Activated CD8-positive, alpha-beta memory T cell treated with anti-CD3 and anti-CD28 coated beads for 48 hours (primary cell): ENCODE measurements at regions not wholly inside any gene's neighbourhood (a gene's known extent, or its start where the extent isn't known, plus 50 kb on each side); places are given as distances from the start of the nearest gene placed in this dataset.
A peak's percentile ranks its signal among the peaks of the same experiment; 100 is the strongest.

Source experiments
- DNase-seq, 3 experiments: peaks; one replicate each; pipeline ENCODE4 v3.0.0-alpha.2; 2020; ENCODE audit warnings: low read depth in 2 of 3, low spot score in 2 of 3

GRCh38 chr3:94179059-94179458 is 116.2 kb downstream of the NSUN3 start:
- no peak for DNase-seq

GRCh38 chr3:94183551-94183950 is 120.7 kb downstream of the NSUN3 start:
- DNase-seq = no peak

- no peak for DNase-seq
Measured at GRCh38 chr3:94184781-94185180, 121.9 kb downstream of the NSUN3 start.

- no peak for DNase-seq
Measured at GRCh38 chr3:94185753-94186152, 122.9 kb downstream of the NSUN3 start.

GRCh38 chr3:94187697-94188096 is 124.8 kb downstream of the NSUN3 start:
- DNase-seq = no peak

- no peak for DNase-seq
Measured at GRCh38 chr3:94195381-94195780, 132.5 kb downstream of the NSUN3 start.

GRCh38 chr3:94206291-94206690 is 143.4 kb downstream of the NSUN3 start:
- no peak for DNase-seq

GRCh38 chr3:94210256-94210655 is 147.4 kb downstream of the NSUN3 start:
- DNase-seq = no peak

GRCh38 chr3:94217406-94217805 is 154.5 kb downstream of the NSUN3 start:
- no peak for DNase-seq

GRCh38 chr3:94220426-94220825 is 157.6 kb downstream of the NSUN3 start:
- no peak for DNase-seq

GRCh38 chr3:94221829-94222228 is 159.0 kb downstream of the NSUN3 start:
- no peak for DNase-seq

GRCh38 chr3:94225148-94225865 is 162.4 kb downstream of the NSUN3 start:
- no peak for DNase-seq

GRCh38 chr3:94226078-94226477 is 163.2 kb downstream of the NSUN3 start:
- DNase-seq = no peak

GRCh38 chr3:94232921-94233320 is 170.1 kb downstream of the NSUN3 start:
- no peak for DNase-seq

GRCh38 chr3:94234177-94234788 is 171.4 kb downstream of the NSUN3 start:
- DNase-seq = no peak

GRCh38 chr3:94241986-94242385 is 179.1 kb downstream of the NSUN3 start:
- DNase-seq = no peak

GRCh38 chr3:94246171-94246570 is 183.3 kb downstream of the NSUN3 start:
- DNase-seq = no peak

- DNase-seq = no peak
Measured at GRCh38 chr3:94248042-94248441, 185.2 kb downstream of the NSUN3 start.

GRCh38 chr3:94249491-94250079 is 186.7 kb downstream of the NSUN3 start:
- DNase-seq = peak; percentile 8 to 49 (median 41)

- no peak for DNase-seq
Measured at GRCh38 chr3:94251566-94251965, 188.7 kb downstream of the NSUN3 start.

GRCh38 chr3:94252316-94252715 is 189.5 kb downstream of the NSUN3 start:
- no peak for DNase-seq
